T-helper 1 cell treated with Interleukin-12 subunit alpha and Interleukin-12 subunit beta and Interleukin-4 antibody, amounts not matched to agents 30 μg/mL and 1 μg/mL, for 36 hours (primary cell): ENCODE measurements at regions not wholly inside any gene's neighbourhood (a gene's known extent, or its start where the extent isn't known, plus 50 kb on each side); places are given as distances from the start of the nearest gene placed in this dataset.

Experiments
- H3K27ac Mint-ChIP-seq: one replicate; pipeline ENCODE4 v1.8.0; 2021; ENCODE audit warnings: mild to moderate bottlenecking, mixed read lengths
- H3K27me3 Mint-ChIP-seq: one replicate; pipeline ENCODE4 v1.8.0; 2021; ENCODE audit warnings: low read depth, mixed read lengths
- H3K36me3 Mint-ChIP-seq: one replicate; pipeline ENCODE4 v1.8.0; 2021; ENCODE audit warnings: low read depth, mixed read lengths
- H3K4me1 Mint-ChIP-seq: one replicate; pipeline ENCODE4 v1.8.0; 2021; ENCODE audit warnings: low read depth, mixed read lengths
- H3K4me3 Mint-ChIP-seq: one replicate; pipeline ENCODE4 v1.8.0; 2021; ENCODE audit warnings: mild to moderate bottlenecking, moderate library complexity, mixed read lengths
- H3K9me3 Mint-ChIP-seq: one replicate; pipeline ENCODE4 v1.8.0; 2021; ENCODE audit warnings: mixed read lengths

GRCh38 chr10:4673279-4674040, 152.5 kb upstream of the AKR1E2 start:
- Mint-ChIP-seq H3K9me3 (no peaks in the 10 kb centered on the region), H3K4me1 (no peaks in the 10 kb centered on the region), H3K27ac (no peak overlapping the region), H3K36me3 (no peaks in the 10 kb centered on the region), H3K27me3 (peaks cover 32% of the 10 kb centered on the region), H3K4me3 (no peak overlapping the region)

- no peak overlapping the region for H3K27ac Mint-ChIP-seq
- H3K36me3 Mint-ChIP-seq, result no peaks in the 10 kb centered on the region
- no peaks in the 10 kb centered on the region for H3K9me3 Mint-ChIP-seq
- H3K4me1 Mint-ChIP-seq, result no peaks in the 10 kb centered on the region
- no peak overlapping the region for H3K4me3 Mint-ChIP-seq
- peaks cover 33% of the 10 kb centered on the region for H3K27me3 Mint-ChIP-seq
These were observed 153.8 kb upstream of the AKR1E2 start for GRCh38 chr10:4672201-4672600.

GRCh38 chr10:4671451-4672145, 154.4 kb upstream of the AKR1E2 start:
- no peaks in the 10 kb centered on the region for H3K36me3 Mint-ChIP-seq
- H3K27me3 Mint-ChIP-seq, result peaks cover 30% of the 10 kb centered on the region
- no peak overlapping the region for H3K4me3 Mint-ChIP-seq
- H3K27ac Mint-ChIP-seq, result no peak overlapping the region
- H3K9me3 Mint-ChIP-seq, result no peaks in the 10 kb centered on the region
- H3K4me1 Mint-ChIP-seq, result no peaks in the 10 kb centered on the region

- no peak overlapping the region for H3K27ac Mint-ChIP-seq
- no peak overlapping the region for H3K4me3 Mint-ChIP-seq
- H3K36me3 Mint-ChIP-seq, result no peaks in the 10 kb centered on the region
- peaks cover 29% of the 10 kb centered on the region for H3K27me3 Mint-ChIP-seq
- no peaks in the 10 kb centered on the region for H3K4me1 Mint-ChIP-seq
- no peaks in the 10 kb centered on the region for H3K9me3 Mint-ChIP-seq
These were observed 155.3 kb upstream of the AKR1E2 start for GRCh38 chr10:4670737-4671136.

- no peak overlapping the region for H3K27ac Mint-ChIP-seq
- H3K27me3 Mint-ChIP-seq, result peaks cover 25% of the 10 kb centered on the region
- no peaks in the 10 kb centered on the region for H3K36me3 Mint-ChIP-seq
- H3K9me3 Mint-ChIP-seq, result no peaks in the 10 kb centered on the region
- no peaks in the 10 kb centered on the region for H3K4me1 Mint-ChIP-seq
- no peak overlapping the region for H3K4me3 Mint-ChIP-seq
These were observed 156.4 kb upstream of the AKR1E2 start for GRCh38 chr10:4669585-4669984.

- Mint-ChIP-seq H3K36me3 (no peaks in the 10 kb centered on the region), H3K27ac (no peak overlapping the region), H3K27me3 (peaks cover 36% of the 10 kb centered on the region), H3K4me3 (no peak overlapping the region), H3K9me3 (no peaks in the 10 kb centered on the region), H3K4me1 (no peaks in the 10 kb centered on the region)
These were observed 162.6 kb upstream of the AKR1E2 start for GRCh38 chr10:4663162-4663992.

- Mint-ChIP-seq H3K4me1 (no peaks in the 10 kb centered on the region), H3K27ac (no peak overlapping the region), H3K9me3 (no peaks in the 10 kb centered on the region), H3K4me3 (no peak overlapping the region), H3K36me3 (no peaks in the 10 kb centered on the region), H3K27me3 (peaks cover 34% of the 10 kb centered on the region)
These were observed 163.3 kb upstream of the AKR1E2 start for GRCh38 chr10:4662576-4663161.

- Mint-ChIP-seq H3K36me3 (no peaks in the 10 kb centered on the region), H3K9me3 (no peaks in the 10 kb centered on the region), H3K27me3 (peaks cover 32% of the 10 kb centered on the region), H3K27ac (no peak overlapping the region), H3K4me1 (no peaks in the 10 kb centered on the region), H3K4me3 (no peak overlapping the region)
These were observed 164.3 kb upstream of the AKR1E2 start for GRCh38 chr10:4661511-4662255.

GRCh38 chr10:4658777-4659176, 167.2 kb upstream of the AKR1E2 start:
- H3K4me1 Mint-ChIP-seq, result no peaks in the 10 kb centered on the region
- H3K36me3 Mint-ChIP-seq, result no peaks in the 10 kb centered on the region
- H3K4me3 Mint-ChIP-seq, result no peak overlapping the region
- peaks cover 38% of the 10 kb centered on the region for H3K27me3 Mint-ChIP-seq
- H3K27ac Mint-ChIP-seq, result no peak overlapping the region
- H3K9me3 Mint-ChIP-seq, result no peaks in the 10 kb centered on the region

- H3K4me3 Mint-ChIP-seq, result no peak overlapping the region
- no peaks in the 10 kb centered on the region for H3K9me3 Mint-ChIP-seq
- peaks cover 22% of the 10 kb centered on the region for H3K27me3 Mint-ChIP-seq
- no peak overlapping the region for H3K27ac Mint-ChIP-seq
- H3K36me3 Mint-ChIP-seq, result no peaks in the 10 kb centered on the region
- H3K4me1 Mint-ChIP-seq, result peaks cover 9% of the 10 kb centered on the region
These were observed 169.3 kb upstream of the AKR1E2 start for GRCh38 chr10:4656576-4657194.

GRCh38 chr10:4655879-4656278, 170.1 kb upstream of the AKR1E2 start:
- peaks cover 19% of the 10 kb centered on the region for H3K27me3 Mint-ChIP-seq
- H3K4me1 Mint-ChIP-seq, result peaks cover 15% of the 10 kb centered on the region
- H3K9me3 Mint-ChIP-seq, result no peaks in the 10 kb centered on the region
- no peak overlapping the region for H3K4me3 Mint-ChIP-seq
- H3K36me3 Mint-ChIP-seq, result no peaks in the 10 kb centered on the region
- no peak overlapping the region for H3K27ac Mint-ChIP-seq

GRCh38 chr10:4655406-4655805, 170.6 kb upstream of the AKR1E2 start:
- Mint-ChIP-seq H3K9me3 (no peaks in the 10 kb centered on the region), H3K4me3 (no peak overlapping the region), H3K27me3 (peaks cover 16% of the 10 kb centered on the region), H3K27ac (no peak overlapping the region), H3K4me1 (peaks cover 16% of the 10 kb centered on the region), H3K36me3 (no peaks in the 10 kb centered on the region)

- H3K4me1 Mint-ChIP-seq, result peaks cover 18% of the 10 kb centered on the region
- no peak overlapping the region for H3K27ac Mint-ChIP-seq
- H3K4me3 Mint-ChIP-seq, result no peak overlapping the region
These were observed 171.5 kb upstream of the AKR1E2 start for GRCh38 chr10:4654496-4654895.

More at GRCh38 chr10:4654496-4654895, 171.5 kb upstream of the AKR1E2 start:
- no peaks in the 10 kb centered on the region for H3K36me3 Mint-ChIP-seq
- peaks cover 10% of the 10 kb centered on the region for H3K27me3 Mint-ChIP-seq
- no peaks in the 10 kb centered on the region for H3K9me3 Mint-ChIP-seq
